ENCODE measurements at regions not wholly inside any gene's neighbourhood (a gene's known extent, or its start where the extent isn't known, plus 50 kb on each side); places are given as distances from the start of the nearest gene placed in this dataset.

- FAIRE-seq (no peak), DNase-seq (ENCODE audit: insufficient read length, low spot score) (no peak)
- TF ChIP-seq POLR2AphosphoS5 (IDR thresholded peaks at IDR 0.05; ENCODE audit: low read depth, low read length) = no peak
- no peak for TF ChIP-seq PAX5 (IDR thresholded peaks at IDR 0.05; ENCODE audit: insufficient read depth, low read length, severe bottlenecking)
Observed at GRCh38 chr3:73820431-73820830, 195.7 kb upstream of the PDZRN3 start.

DNA sequence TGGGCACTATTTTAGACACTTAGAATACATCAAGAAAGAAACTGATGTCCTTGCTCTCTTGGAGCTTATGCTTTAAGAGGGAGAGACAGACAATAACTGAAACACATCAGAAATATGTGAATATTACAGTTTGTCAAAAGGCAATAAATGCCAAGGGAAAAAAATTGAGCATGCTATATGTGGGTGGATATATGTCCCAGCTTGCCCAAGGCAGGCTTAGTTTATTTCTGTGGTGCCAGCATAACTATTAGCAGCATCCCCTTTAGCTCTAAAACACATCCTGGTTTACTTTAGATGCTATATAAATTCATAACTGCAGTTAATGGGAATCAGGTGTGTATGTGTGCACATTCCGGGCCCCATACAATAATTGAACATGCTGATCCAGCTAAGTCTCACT is 191.2 kb upstream of the PDZRN3 start:
- no peak for DNase-seq (ENCODE audit: insufficient read length, low spot score)
- FAIRE-seq = no peak
- no peak for TF ChIP-seq SPI1 (IDR thresholded peaks at IDR 0.05; ENCODE audit: low read depth, low read length)
- TF ChIP-seq TAF1 (IDR thresholded peaks at IDR 0.05; ENCODE audit: low read depth, low read length) = no peak
- no peak for TF ChIP-seq POLR2AphosphoS5 (IDR thresholded peaks at IDR 0.05; ENCODE audit: low read depth, low read length)
- TF ChIP-seq POLR2A (IDR thresholded peaks at IDR 0.05; ENCODE audit: low read depth, low read length) = no peak
- TF ChIP-seq PAX5 (IDR thresholded peaks at IDR 0.05; ENCODE audit: insufficient read depth, low read length, severe bottlenecking) = no peak
- TF ChIP-seq POU2F2 (IDR thresholded peaks at IDR 0.05; ENCODE audit: low read depth, low read length) = no peak

DNA sequence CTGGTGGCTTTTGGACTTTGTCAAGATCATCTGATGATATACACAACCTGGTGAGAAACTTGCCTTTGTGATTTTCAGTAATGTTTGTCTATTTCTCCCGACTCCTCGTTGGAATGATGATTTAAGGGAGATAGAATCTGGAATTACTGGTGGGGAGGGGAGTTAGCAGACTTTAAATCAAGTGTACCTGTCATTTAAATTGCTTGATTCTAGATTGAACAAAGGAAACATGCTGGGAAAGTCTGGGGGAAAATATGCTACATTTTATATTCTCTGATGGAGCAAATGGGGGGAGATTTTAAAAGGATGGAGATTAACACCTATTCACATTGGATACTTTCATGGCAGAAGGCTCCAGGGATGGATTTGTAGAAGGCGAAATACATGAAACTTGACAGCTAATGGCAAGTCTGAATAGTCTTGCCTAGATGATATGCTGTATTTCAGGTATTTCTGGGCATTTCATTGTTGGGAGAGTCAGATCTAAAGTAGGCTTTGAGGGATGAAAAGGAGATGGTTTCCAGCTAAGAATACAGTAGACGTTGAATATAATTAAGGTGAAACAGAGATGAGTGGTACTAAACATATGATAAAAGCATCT is 189.1 kb upstream of the PDZRN3 start:
- TF ChIP-seq POU2F2 (IDR thresholded peaks at IDR 0.05; ENCODE audit: low read depth, low read length) = no peak
- TF ChIP-seq POLR2A (IDR thresholded peaks at IDR 0.05; ENCODE audit: low read depth, low read length) = no peak
- no peak for TF ChIP-seq POLR2AphosphoS5 (IDR thresholded peaks at IDR 0.05; ENCODE audit: low read depth, low read length)
- TF ChIP-seq TAF1 (IDR thresholded peaks at IDR 0.05; ENCODE audit: low read depth, low read length) = no peak
- no peak for TF ChIP-seq SPI1 (IDR thresholded peaks at IDR 0.05; ENCODE audit: low read depth, low read length)
- TF ChIP-seq PAX5 (IDR thresholded peaks at IDR 0.05; ENCODE audit: insufficient read depth, low read length, severe bottlenecking) = no peak
- no peak for FAIRE-seq
- DNase-seq (ENCODE audit: insufficient read length, low spot score) = no peak

DNA sequence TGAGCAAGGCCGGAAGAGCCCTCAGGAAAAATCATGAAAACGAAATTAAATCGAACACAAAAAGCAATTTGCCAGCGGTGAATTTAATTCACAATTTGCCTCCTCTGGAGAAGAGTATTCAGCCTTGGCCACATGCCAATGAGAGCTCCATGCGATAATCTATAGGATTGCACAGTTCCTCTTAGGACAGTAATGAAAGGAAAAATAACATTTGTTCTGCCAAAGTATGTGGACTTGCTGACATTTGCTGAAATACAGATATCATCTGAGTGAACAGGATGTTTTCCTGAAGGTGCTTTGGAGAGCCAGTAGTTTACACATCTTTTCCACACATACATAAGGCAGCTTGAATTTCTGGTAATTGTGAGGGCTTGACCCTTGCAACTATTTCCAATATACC is 188.6 kb upstream of the PDZRN3 start:
- TF ChIP-seq POLR2A (IDR thresholded peaks at IDR 0.05; ENCODE audit: low read depth, low read length) (no peak), POLR2AphosphoS5 (IDR thresholded peaks at IDR 0.05; ENCODE audit: low read depth, low read length) (no peak), POU2F2 (IDR thresholded peaks at IDR 0.05; ENCODE audit: low read depth, low read length) (no peak), SPI1 (IDR thresholded peaks at IDR 0.05; ENCODE audit: low read depth, low read length) (no peak), TAF1 (IDR thresholded peaks at IDR 0.05; ENCODE audit: low read depth, low read length) (no peak), PAX5 (IDR thresholded peaks at IDR 0.05; ENCODE audit: insufficient read depth, low read length, severe bottlenecking) (no peak)
- DNase-seq (ENCODE audit: insufficient read length, low spot score) (no peak), FAIRE-seq (no peak)

DNA sequence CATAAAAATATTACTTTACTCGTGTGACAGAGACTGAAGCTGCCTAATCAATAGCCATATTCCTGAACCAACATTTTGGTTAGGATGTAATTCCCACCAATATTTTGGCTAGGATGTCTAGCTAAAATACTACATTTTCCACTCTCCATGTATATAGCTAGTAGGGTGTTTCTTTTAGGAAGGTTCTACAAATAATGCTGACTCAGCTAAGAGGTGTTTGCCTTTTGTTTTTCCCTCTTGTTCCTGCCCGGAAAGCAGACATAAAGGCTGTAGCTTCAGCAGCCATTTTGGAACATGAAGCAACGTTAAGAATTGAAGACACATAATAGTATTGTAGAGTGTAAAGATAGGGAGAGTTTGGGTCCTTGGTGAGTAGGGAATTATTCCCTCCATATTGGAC is 187.3 kb upstream of the PDZRN3 start:
- FAIRE-seq (no peak), DNase-seq (ENCODE audit: insufficient read length, low spot score) (no peak)
- TF ChIP-seq POU2F2 (IDR thresholded peaks at IDR 0.05; ENCODE audit: low read depth, low read length) (no peak), SPI1 (IDR thresholded peaks at IDR 0.05; ENCODE audit: low read depth, low read length) (no peak), TAF1 (IDR thresholded peaks at IDR 0.05; ENCODE audit: low read depth, low read length) (no peak), POLR2AphosphoS5 (IDR thresholded peaks at IDR 0.05; ENCODE audit: low read depth, low read length) (no peak), PAX5 (IDR thresholded peaks at IDR 0.05; ENCODE audit: insufficient read depth, low read length, severe bottlenecking) (no peak), POLR2A (IDR thresholded peaks at IDR 0.05; ENCODE audit: low read depth, low read length) (no peak)

- no peak for DNase-seq (ENCODE audit: insufficient read length, low spot score)
- FAIRE-seq = no peak
- TF ChIP-seq SPI1 (IDR thresholded peaks at IDR 0.05; ENCODE audit: low read depth, low read length) = no peak
Observed at GRCh38 chr3:73808862-73809509, 184.2 kb upstream of the PDZRN3 start.

DNA sequence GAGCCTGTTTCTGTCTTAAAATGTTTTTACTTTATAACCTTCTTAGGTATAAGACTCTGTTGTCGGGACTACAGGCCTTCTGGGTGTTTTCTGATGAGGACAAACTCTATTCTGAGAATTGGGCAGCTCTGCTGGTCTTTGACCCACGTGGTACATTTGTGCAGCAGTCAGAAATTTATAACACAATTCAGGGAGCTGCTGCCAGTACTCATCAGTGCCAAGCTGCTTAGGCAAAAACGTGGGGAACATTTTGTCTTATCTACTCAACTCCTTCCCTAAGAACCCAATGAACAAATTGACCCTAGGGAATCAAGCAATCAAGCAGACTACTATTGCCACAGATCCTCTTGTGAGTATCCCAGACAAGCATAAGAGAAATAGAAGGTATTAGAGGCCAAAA is 180.7 kb upstream of the PDZRN3 start:
- DNase-seq (ENCODE audit: insufficient read length, low spot score) (no peak), FAIRE-seq (no peak)
- no peak for TF ChIP-seq POLR2AphosphoS5 (IDR thresholded peaks at IDR 0.05; ENCODE audit: low read depth, low read length)
- no peak for TF ChIP-seq PAX5 (IDR thresholded peaks at IDR 0.05; ENCODE audit: insufficient read depth, low read length, severe bottlenecking)
- no peak for TF ChIP-seq POLR2A (IDR thresholded peaks at IDR 0.05; ENCODE audit: low read depth, low read length)
- TF ChIP-seq TAF1 (IDR thresholded peaks at IDR 0.05; ENCODE audit: low read depth, low read length) = no peak

DNA sequence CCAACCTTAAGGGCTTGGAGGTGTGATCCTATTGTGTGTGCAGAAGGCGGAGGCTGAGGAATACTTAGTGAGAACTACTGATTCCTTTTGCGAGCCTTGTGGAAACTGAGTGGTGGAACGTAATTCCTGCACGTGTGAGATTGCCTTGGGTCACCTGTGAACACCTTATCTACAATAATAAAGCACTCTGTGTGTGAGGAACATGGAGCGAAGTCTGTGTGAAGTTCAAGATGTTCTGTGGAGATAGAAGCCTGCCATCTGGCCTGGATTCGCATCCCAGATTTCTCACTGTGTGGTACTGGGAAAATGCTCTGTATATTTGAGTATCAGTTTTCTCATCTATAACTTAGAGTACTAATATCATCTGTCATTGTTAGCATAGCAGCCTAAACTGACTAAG is 179.5 kb upstream of the PDZRN3 start:
- DNase-seq (ENCODE audit: insufficient read length, low spot score) (no peak), FAIRE-seq (no peak)
- TF ChIP-seq POU2F2 (IDR thresholded peaks at IDR 0.05; ENCODE audit: low read depth, low read length) (no peak), POLR2AphosphoS5 (IDR thresholded peaks at IDR 0.05; ENCODE audit: low read depth, low read length) (no peak), PAX5 (IDR thresholded peaks at IDR 0.05; ENCODE audit: insufficient read depth, low read length, severe bottlenecking) (no peak), POLR2A (IDR thresholded peaks at IDR 0.05; ENCODE audit: low read depth, low read length) (no peak), SPI1 (IDR thresholded peaks at IDR 0.05; ENCODE audit: low read depth, low read length) (no peak), TAF1 (IDR thresholded peaks at IDR 0.05; ENCODE audit: low read depth, low read length) (no peak)

- FAIRE-seq (no peak), DNase-seq (ENCODE audit: insufficient read length, low spot score) (no peak)
- no peak for TF ChIP-seq POLR2A (IDR thresholded peaks at IDR 0.05; ENCODE audit: low read depth, low read length)
- no peak for TF ChIP-seq POLR2AphosphoS5 (IDR thresholded peaks at IDR 0.05; ENCODE audit: low read depth, low read length)
- no peak for TF ChIP-seq TAF1 (IDR thresholded peaks at IDR 0.05; ENCODE audit: low read depth, low read length)
- no peak for TF ChIP-seq SPI1 (IDR thresholded peaks at IDR 0.05; ENCODE audit: low read depth, low read length)
- no peak for TF ChIP-seq PAX5 (IDR thresholded peaks at IDR 0.05; ENCODE audit: insufficient read depth, low read length, severe bottlenecking)
- no peak for TF ChIP-seq POU2F2 (IDR thresholded peaks at IDR 0.05; ENCODE audit: low read depth, low read length)
Observed at GRCh38 chr3:73801444-73801843, 176.7 kb upstream of the PDZRN3 start.

DNA sequence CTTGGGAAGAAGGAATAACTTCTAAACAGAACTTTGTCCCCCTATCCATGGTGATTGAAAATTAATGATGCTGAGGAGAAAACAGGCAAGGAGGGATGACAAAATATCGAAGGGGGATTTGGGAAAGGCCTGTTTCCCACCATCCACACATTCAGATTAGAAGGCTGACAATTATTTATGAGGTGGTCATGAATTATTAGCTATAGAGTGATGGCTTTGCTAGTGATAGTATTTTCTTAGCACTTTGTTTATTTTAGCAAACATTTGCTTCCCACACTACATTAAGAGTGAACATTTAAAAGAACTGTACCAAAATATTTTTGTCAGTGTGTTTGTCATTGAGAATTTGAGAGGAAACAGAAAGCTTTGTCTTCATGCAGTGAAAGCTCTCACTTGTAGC is 172.6 kb upstream of the PDZRN3 start:
- FAIRE-seq = no peak

More for the DNA sequence above, 172.6 kb upstream of the PDZRN3 start:
- TF ChIP-seq POLR2A (IDR thresholded peaks at IDR 0.05; ENCODE audit: low read depth, low read length) (no peak), TAF1 (IDR thresholded peaks at IDR 0.05; ENCODE audit: low read depth, low read length) (no peak), SPI1 (IDR thresholded peaks at IDR 0.05; ENCODE audit: low read depth, low read length) (no peak), PAX5 (IDR thresholded peaks at IDR 0.05; ENCODE audit: insufficient read depth, low read length, severe bottlenecking) (no peak), POLR2AphosphoS5 (IDR thresholded peaks at IDR 0.05; ENCODE audit: low read depth, low read length) (no peak), POU2F2 (IDR thresholded peaks at IDR 0.05; ENCODE audit: low read depth, low read length) (no peak)
- DNase-seq (ENCODE audit: insufficient read length, low spot score) = no peak

All from GM12891 (cell line).